GM12892 (cell line): ENCODE measurements at regions not wholly inside any gene's neighbourhood (a gene's known extent, or its start where the extent isn't known, plus 50 kb on each side); places are given as distances from the start of the nearest gene placed in this dataset.

Experiments
- POLR2A ChIP-seq: IDR thresholded peaks from 2 replicates; pipeline ENCODE4 v1.6.1; 2011; ENCODE audit warnings: low read depth, low read length, control low read depth
- POLR2AphosphoS5 ChIP-seq: IDR thresholded peaks from 2 replicates; pipeline ENCODE4 v1.6.1; 2011; ENCODE audit warnings: low read depth, low read length, control low read depth
- TAF1 ChIP-seq: IDR thresholded peaks from 2 replicates; pipeline ENCODE4 v1.6.1; 2011; ENCODE audit warnings: low read depth, mild to moderate bottlenecking, control low read depth, low read length, borderline replicate concordance

GRCh38 chr3:23062982-23063381, 140.1 kb upstream of the UBE2E2 start:
- no peak for TF ChIP-seq POLR2A
- TF ChIP-seq POLR2AphosphoS5: no peak
- no peak for TF ChIP-seq TAF1
